ENCODE measurements at regions not wholly inside any gene's neighbourhood (a gene's known extent, or its start where the extent isn't known, plus 50 kb on each side); places are given as distances from the start of the nearest gene placed in this dataset.
A peak's percentile ranks its signal among the peaks of the same experiment; 100 is the strongest.

- Mint-ChIP-seq H3K4me3 (no peak overlapping the region), H3K36me3 (no peaks in the 10 kb centered on the region), H3K4me1 (no peaks in the 10 kb centered on the region), H3K27ac (no peak overlapping the region), H3K27me3 (no peaks in the 10 kb centered on the region), H3K9me3 (peaks cover 0 to 24% (median 5%) of the 10 kb centered on the region in 7 donors)
- H3K4me3 ChIP-seq (ENCODE audit: low read depth, low read length) = no peak overlapping the region
- H3K27me3 ChIP-seq (ENCODE audit: control insufficient read depth, insufficient read depth, low read length) = no peaks in the 10 kb centered on the region
- no peaks in the 10 kb centered on the region for H3K36me3 ChIP-seq (ENCODE audit: control insufficient read depth, insufficient read depth, low read length)
- no peaks in the 10 kb centered on the region for H3K4me1 ChIP-seq (ENCODE audit: control insufficient read depth, insufficient read depth, low read length, poor library complexity, severe bottlenecking)
- ATAC-seq (ENCODE audit: low read depth in 2 of 2) (no peak), DNase-seq (no peak)
- H3K9me3 ChIP-seq (ENCODE audit: control insufficient read depth in 2 of 2, low read length in 2 of 2) = peaks cover 0 to 6% of the 10 kb centered on the region in 2 experiments
- H3K27ac ChIP-seq (ENCODE audit: insufficient read depth, low read length, poor library complexity, severe bottlenecking) = no peak overlapping the region
Measured at GRCh38 chr1:75034376-75034775, 99.8 kb upstream of the LHX8 start.

- H3K9me3 ChIP-seq (ENCODE audit: control insufficient read depth in 2 of 2, low read length in 2 of 2) = peaks cover 0 to 6% of the 10 kb centered on the region in 2 experiments
- no peak for DNase-seq
- H3K36me3 Mint-ChIP-seq = no peaks in the 10 kb centered on the region
- no peaks in the 10 kb centered on the region for H3K27me3 ChIP-seq (ENCODE audit: control insufficient read depth, insufficient read depth, low read length)
- H3K4me1 Mint-ChIP-seq = no peaks in the 10 kb centered on the region
- H3K4me3 Mint-ChIP-seq = no peak overlapping the region
- H3K27ac Mint-ChIP-seq = no peak overlapping the region
- H3K27me3 Mint-ChIP-seq = no peaks in the 10 kb centered on the region
- H3K9me3 Mint-ChIP-seq = peaks cover 0 to 26% (median 5%) of the 10 kb centered on the region in 7 donors
- no peaks in the 10 kb centered on the region for H3K4me1 ChIP-seq (ENCODE audit: control insufficient read depth, insufficient read depth, low read length, poor library complexity, severe bottlenecking)
- no peak overlapping the region for H3K4me3 ChIP-seq (ENCODE audit: low read depth, low read length)
- no peaks in the 10 kb centered on the region for H3K36me3 ChIP-seq (ENCODE audit: control insufficient read depth, insufficient read depth, low read length)
- H3K27ac ChIP-seq (ENCODE audit: insufficient read depth, low read length, poor library complexity, severe bottlenecking) = no peak overlapping the region
- no peak for ATAC-seq (ENCODE audit: low read depth in 2 of 2)
Measured at GRCh38 chr1:75035536-75035935, 98.7 kb upstream of the LHX8 start.

- Histone ChIP-seq H3K9me3 (ENCODE audit: control insufficient read depth in 2 of 2, low read length in 2 of 2) (no peaks in the 10 kb centered on the region), H3K36me3 (ENCODE audit: control insufficient read depth, insufficient read depth, low read length) (no peaks in the 10 kb centered on the region), H3K4me3 (ENCODE audit: low read depth, low read length) (no peak overlapping the region), H3K4me1 (ENCODE audit: control insufficient read depth, insufficient read depth, low read length, poor library complexity, severe bottlenecking) (no peaks in the 10 kb centered on the region), H3K27me3 (ENCODE audit: control insufficient read depth, insufficient read depth, low read length) (no peaks in the 10 kb centered on the region), H3K27ac (ENCODE audit: insufficient read depth, low read length, poor library complexity, severe bottlenecking) (no peak overlapping the region)
- no peak overlapping the region for H3K27ac Mint-ChIP-seq
- ATAC-seq (ENCODE audit: low read depth in 2 of 2) (no peak), DNase-seq (no peak)
- no peak overlapping the region for H3K4me3 Mint-ChIP-seq
- H3K27me3 Mint-ChIP-seq = no peaks in the 10 kb centered on the region
- no peaks in the 10 kb centered on the region for H3K36me3 Mint-ChIP-seq
- peaks cover 0 to 5% (median 2%) of the 10 kb centered on the region in 7 donors for H3K9me3 Mint-ChIP-seq
- H3K4me1 Mint-ChIP-seq = no peaks in the 10 kb centered on the region
Measured at GRCh38 chr1:75053207-75053606, 81.0 kb upstream of the LHX8 start.

GRCh38 chr1:75058424-75058823, 75.8 kb upstream of the LHX8 start:
- ATAC-seq (ENCODE audit: low read depth in 2 of 2) = no peak
- Histone ChIP-seq H3K27me3 (ENCODE audit: control insufficient read depth, insufficient read depth, low read length) (no peaks in the 10 kb centered on the region), H3K4me3 (ENCODE audit: low read depth, low read length) (no peak overlapping the region), H3K9me3 (ENCODE audit: control insufficient read depth in 2 of 2, low read length in 2 of 2) (no peaks in the 10 kb centered on the region), H3K36me3 (ENCODE audit: control insufficient read depth, insufficient read depth, low read length) (no peaks in the 10 kb centered on the region), H3K27ac (ENCODE audit: insufficient read depth, low read length, poor library complexity, severe bottlenecking) (no peak overlapping the region), H3K4me1 (ENCODE audit: control insufficient read depth, insufficient read depth, low read length, poor library complexity, severe bottlenecking) (no peaks in the 10 kb centered on the region)
- Mint-ChIP-seq H3K36me3 (no peaks in the 10 kb centered on the region), H3K27ac (no peak overlapping the region), H3K4me1 (no peaks in the 10 kb centered on the region), H3K4me3 (no peak overlapping the region), H3K27me3 (no peaks in the 10 kb centered on the region), H3K9me3 (peaks cover 2 to 20% (median 4%) of the 10 kb centered on the region in 7 donors)
- DNase-seq = no peak

GRCh38 chr1:75062111-75062510, 72.1 kb upstream of the LHX8 start:
- Mint-ChIP-seq H3K36me3 (no peaks in the 10 kb centered on the region), H3K4me3 (no peak overlapping the region), H3K27me3 (no peaks in the 10 kb centered on the region), H3K9me3 (peaks cover 1 to 23% (median 3%) of the 10 kb centered on the region in 7 donors), H3K27ac (no peak overlapping the region), H3K4me1 (no peaks in the 10 kb centered on the region)
- DNase-seq (no peak), ATAC-seq (ENCODE audit: low read depth in 2 of 2) (no peak)
- no peaks in the 10 kb centered on the region for H3K9me3 ChIP-seq (ENCODE audit: control insufficient read depth in 2 of 2, low read length in 2 of 2)
- no peaks in the 10 kb centered on the region for H3K36me3 ChIP-seq (ENCODE audit: control insufficient read depth, insufficient read depth, low read length)
- H3K4me3 ChIP-seq (ENCODE audit: low read depth, low read length) = no peak overlapping the region
- H3K27ac ChIP-seq (ENCODE audit: insufficient read depth, low read length, poor library complexity, severe bottlenecking) = no peak overlapping the region
- no peaks in the 10 kb centered on the region for H3K27me3 ChIP-seq (ENCODE audit: control insufficient read depth, insufficient read depth, low read length)
- no peaks in the 10 kb centered on the region for H3K4me1 ChIP-seq (ENCODE audit: control insufficient read depth, insufficient read depth, low read length, poor library complexity, severe bottlenecking)

GRCh38 chr1:75067975-75068374, 66.2 kb upstream of the LHX8 start:
- Histone ChIP-seq H3K4me3 (ENCODE audit: low read depth, low read length) (no peak overlapping the region), H3K27ac (ENCODE audit: insufficient read depth, low read length, poor library complexity, severe bottlenecking) (no peak overlapping the region), H3K27me3 (ENCODE audit: control insufficient read depth, insufficient read depth, low read length) (no peaks in the 10 kb centered on the region), H3K9me3 (ENCODE audit: control insufficient read depth in 2 of 2, low read length in 2 of 2) (no peaks in the 10 kb centered on the region), H3K4me1 (ENCODE audit: control insufficient read depth, insufficient read depth, low read length, poor library complexity, severe bottlenecking) (no peaks in the 10 kb centered on the region), H3K36me3 (ENCODE audit: control insufficient read depth, insufficient read depth, low read length) (no peaks in the 10 kb centered on the region)
- H3K4me1 Mint-ChIP-seq = no peaks in the 10 kb centered on the region
- no peak for DNase-seq
- no peak overlapping the region for H3K4me3 Mint-ChIP-seq
- no peaks in the 10 kb centered on the region for H3K36me3 Mint-ChIP-seq
- ATAC-seq (ENCODE audit: low read depth in 2 of 2) = no peak
- H3K27me3 Mint-ChIP-seq = no peaks in the 10 kb centered on the region
- no peak overlapping the region for H3K27ac Mint-ChIP-seq
- peaks cover 0 to 15% (median 1%) of the 10 kb centered on the region in 7 donors for H3K9me3 Mint-ChIP-seq

- H3K9me3 Mint-ChIP-seq = peaks cover 0 to 6% (median 3%) of the 10 kb centered on the region in 7 donors
- no peaks in the 10 kb centered on the region for H3K9me3 ChIP-seq (ENCODE audit: control insufficient read depth in 2 of 2, low read length in 2 of 2)
- no peak overlapping the region for H3K4me3 ChIP-seq (ENCODE audit: low read depth, low read length)
- peak overlapping the region in 1 of 4 donors; percentile 38 for H3K4me3 Mint-ChIP-seq
- H3K27ac Mint-ChIP-seq = no peak overlapping the region
- H3K4me1 Mint-ChIP-seq = no peaks in the 10 kb centered on the region
- ATAC-seq (ENCODE audit: low read depth in 2 of 2) (no peak), DNase-seq (no peak)
- no peaks in the 10 kb centered on the region for H3K36me3 Mint-ChIP-seq
- H3K27me3 Mint-ChIP-seq = peaks cover 4% of the 10 kb centered on the region
- H3K27me3 ChIP-seq (ENCODE audit: control insufficient read depth, insufficient read depth, low read length) = no peaks in the 10 kb centered on the region
- H3K27ac ChIP-seq (ENCODE audit: insufficient read depth, low read length, poor library complexity, severe bottlenecking) = no peak overlapping the region
- H3K36me3 ChIP-seq (ENCODE audit: control insufficient read depth, insufficient read depth, low read length) = no peaks in the 10 kb centered on the region
- H3K4me1 ChIP-seq (ENCODE audit: control insufficient read depth, insufficient read depth, low read length, poor library complexity, severe bottlenecking) = no peaks in the 10 kb centered on the region
Measured at GRCh38 chr1:75074831-75075395, 59.3 kb upstream of the LHX8 start.

GRCh38 chr1:75079538-75080290, 54.5 kb upstream of the LHX8 start:
- no peaks in the 10 kb centered on the region for H3K4me1 ChIP-seq (ENCODE audit: control insufficient read depth, insufficient read depth, low read length, poor library complexity, severe bottlenecking)
- no peak overlapping the region for H3K27ac Mint-ChIP-seq
- H3K4me3 ChIP-seq (ENCODE audit: low read depth, low read length) = no peak overlapping the region
- no peak overlapping the region for H3K4me3 Mint-ChIP-seq
- H3K9me3 Mint-ChIP-seq = peaks cover 0 to 11% (median 3%) of the 10 kb centered on the region in 7 donors
- H3K4me1 Mint-ChIP-seq = no peaks in the 10 kb centered on the region
- H3K9me3 ChIP-seq (ENCODE audit: control insufficient read depth in 2 of 2, low read length in 2 of 2) = no peaks in the 10 kb centered on the region
- no peak for DNase-seq
- ATAC-seq (ENCODE audit: low read depth in 2 of 2) = no peak
- peaks cover 4% of the 10 kb centered on the region for H3K27me3 Mint-ChIP-seq
- H3K36me3 ChIP-seq (ENCODE audit: control insufficient read depth, insufficient read depth, low read length) = no peaks in the 10 kb centered on the region
- H3K27ac ChIP-seq (ENCODE audit: insufficient read depth, low read length, poor library complexity, severe bottlenecking) = no peak overlapping the region
- H3K36me3 Mint-ChIP-seq = no peaks in the 10 kb centered on the region
- H3K27me3 ChIP-seq (ENCODE audit: control insufficient read depth, insufficient read depth, low read length) = no peaks in the 10 kb centered on the region

All from CD4-positive, CD25-positive, alpha-beta regulatory T cell (primary cell).